ENCODE measurements at regions not wholly inside any gene's neighbourhood (a gene's known extent, or its start where the extent isn't known, plus 50 kb on each side); places are given as distances from the start of the nearest gene placed in this dataset.

GRCh38 chr14:86363576-86363975 is 833.6 kb downstream of the FLRT2 start:
- DNase-seq (ENCODE audit: low read depth): no peak
- H3K4me3 ChIP-seq (ENCODE audit: low read depth, low read length): no peak overlapping the region
- no peak for TF ChIP-seq CTCF (IDR thresholded peaks at IDR 0.05; ENCODE audit: insufficient read depth, low read depth, low read length, missing control alignments)

DNA sequence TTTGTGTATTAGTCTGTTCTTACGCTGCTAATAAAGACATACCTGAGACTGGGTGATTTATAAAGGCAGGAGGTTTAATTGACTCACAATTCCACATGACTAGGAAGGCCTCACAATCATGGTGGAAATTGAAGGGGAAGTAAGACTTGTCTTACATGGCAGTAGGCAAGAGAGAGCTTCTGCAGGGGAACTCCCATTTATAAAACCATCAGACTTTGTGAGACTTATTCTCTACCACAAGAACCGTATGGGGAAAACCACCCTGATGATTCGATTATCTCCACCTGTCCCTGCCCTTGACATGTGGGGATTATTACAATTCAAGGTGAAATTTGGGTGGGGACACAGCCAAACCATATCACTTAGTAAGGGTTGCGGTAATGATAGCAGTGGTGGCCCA is 833.1 kb downstream of the FLRT2 start:
- no peak overlapping the region for H3K4me3 ChIP-seq (ENCODE audit: low read depth, low read length)
- no peak for TF ChIP-seq CTCF (IDR thresholded peaks at IDR 0.05; ENCODE audit: insufficient read depth, low read depth, low read length, missing control alignments)
- no peak for DNase-seq (ENCODE audit: low read depth)

DNA sequence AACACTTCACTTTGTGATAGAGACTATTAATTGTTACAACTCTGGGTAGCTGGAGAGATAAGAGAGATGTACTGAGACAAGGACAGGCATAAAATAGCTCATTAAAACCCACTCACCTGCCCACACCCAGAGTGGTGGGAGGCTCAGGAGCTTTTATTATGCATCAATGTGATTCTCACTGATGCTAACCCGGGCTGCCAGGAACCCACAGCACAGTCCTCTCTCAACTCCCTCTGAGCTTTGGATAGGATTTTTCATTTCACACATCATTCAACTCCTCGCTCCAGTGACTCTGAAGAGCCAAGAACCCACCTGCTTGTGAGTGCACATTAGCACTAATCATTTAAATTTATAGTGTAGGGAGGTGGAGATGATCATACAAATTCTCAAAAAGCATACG is 827.9 kb downstream of the FLRT2 start:
- DNase-seq (ENCODE audit: low read depth): no peak
- no peak overlapping the region for H3K4me3 ChIP-seq (ENCODE audit: low read depth, low read length)
- no peak for TF ChIP-seq CTCF (IDR thresholded peaks at IDR 0.05; ENCODE audit: insufficient read depth, low read depth, low read length, missing control alignments)

- no peak for TF ChIP-seq CTCF (IDR thresholded peaks at IDR 0.05; ENCODE audit: insufficient read depth, low read depth, low read length, missing control alignments)
- no peak overlapping the region for H3K4me3 ChIP-seq (ENCODE audit: low read depth, low read length)
- DNase-seq (ENCODE audit: low read depth): no peak
Observed at GRCh38 chr14:86357119-86357518, 827.2 kb downstream of the FLRT2 start.

GRCh38 chr14:86346818-86347384 is 817.0 kb downstream of the FLRT2 start:
- no peak for TF ChIP-seq CTCF (IDR thresholded peaks at IDR 0.05; ENCODE audit: insufficient read depth, low read depth, low read length, missing control alignments)
- no peak overlapping the region for H3K4me3 ChIP-seq (ENCODE audit: low read depth, low read length)
- no peak for DNase-seq (ENCODE audit: low read depth)

DNA sequence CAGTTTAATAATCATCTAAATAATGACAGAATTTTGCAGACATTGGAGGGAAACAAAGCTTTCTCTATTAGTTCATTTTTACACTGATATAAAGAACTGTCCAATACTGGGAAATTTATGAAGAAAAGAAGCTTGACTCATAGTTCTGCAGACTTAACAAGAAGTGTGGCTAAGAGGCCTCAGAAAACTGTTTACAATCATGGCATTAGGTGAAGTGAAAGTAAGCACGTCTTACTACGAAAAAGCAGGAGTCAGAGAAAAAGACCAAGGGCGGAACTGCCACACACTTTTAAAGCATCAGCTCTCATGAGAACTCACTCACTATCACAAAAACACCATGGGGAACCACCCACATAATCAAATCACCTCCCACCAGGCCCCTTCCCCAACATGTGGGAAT is 804.4 kb downstream of the FLRT2 start:
- no peak overlapping the region for H3K4me3 ChIP-seq (ENCODE audit: low read depth, low read length)
- TF ChIP-seq CTCF (IDR thresholded peaks at IDR 0.05; ENCODE audit: insufficient read depth, low read depth, low read length, missing control alignments): no peak
- no peak for DNase-seq (ENCODE audit: low read depth)

DNA sequence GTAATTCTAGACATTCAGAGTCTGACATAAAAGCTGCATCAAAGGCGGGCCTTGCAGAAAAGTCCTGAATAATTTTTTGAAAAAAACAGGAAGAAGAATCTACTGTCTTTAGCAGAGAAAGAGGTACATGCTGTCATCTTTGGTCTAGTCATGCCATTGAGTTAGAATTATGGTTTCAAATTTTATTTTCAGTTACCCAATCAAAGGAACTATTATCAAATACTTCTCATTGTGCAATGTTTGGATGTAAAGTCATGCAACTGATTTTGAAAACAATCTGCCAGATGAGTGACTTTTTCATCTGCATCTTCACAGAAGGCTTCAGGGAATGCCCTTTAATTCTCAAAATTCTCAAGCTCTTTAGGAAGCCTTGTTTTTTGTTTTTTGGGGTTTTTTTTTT is 803.5 kb downstream of the FLRT2 start:
- TF ChIP-seq CTCF (IDR thresholded peaks at IDR 0.05; ENCODE audit: insufficient read depth, low read depth, low read length, missing control alignments): no peak
- DNase-seq (ENCODE audit: low read depth): no peak
- no peak overlapping the region for H3K4me3 ChIP-seq (ENCODE audit: low read depth, low read length)

Measured in GM12865 (cell line).